SK-N-MC (cell line): ENCODE measurements at regions not wholly inside any gene's neighbourhood (a gene's known extent, or its start where the extent isn't known, plus 50 kb on each side); places are given as distances from the start of the nearest gene placed in this dataset.

ENCODE experiments used
- DNase-seq: peaks from one replicate; pipeline ENCODE4 v3.0.0-alpha.2; 2011; ENCODE audit warnings: low read depth, low spot score
- H3K27ac ChIP-seq: fragments of 200-600 bp; sonication (generic); 2 replicates; pipeline ENCODE4 v1.5.1; 2016; ENCODE audit warnings: mixed run types
- H3K36me3 ChIP-seq: fragments of 200-600 bp; sonication (generic); 2 replicates; pipeline ENCODE4 v1.6.1; 2017; ENCODE audit warnings: antibody characterized with exemption, low read length, mixed read lengths; ENCODE audit not compliant: insufficient read depth
- H3K4me3 ChIP-seq: fragments of 200-600 bp; sonication (generic); 2 replicates; pipeline ENCODE4 v1.5.1; 2016
- H3K9ac ChIP-seq: fragments of 200-600 bp; sonication (generic); 2 replicates; pipeline ENCODE4 v1.8.0; 2017; ENCODE audit warnings: mixed run types, mixed read lengths; ENCODE audit not compliant: insufficient read length
- H3K9me3 ChIP-seq: fragments of 200-600 bp; sonication (generic); 2 replicates; pipeline ENCODE4 v1.6.1; 2017; ENCODE audit warnings: low read depth, mild to moderate bottlenecking, antibody characterized with exemption, low read length, moderate library complexity, mixed read lengths
- EZH2 ChIP-seq: fragments of 200-600 bp; sonication (generic); IDR thresholded peaks from one replicate; pipeline ENCODE4 v1.6.1; 2017; ENCODE audit warnings: antibody characterized with exemption
- FOXP2 ChIP-seq: optimal IDR thresholded peaks from 2 replicates; pipeline ENCODE3; 2011; ENCODE audit warnings: mild to moderate bottlenecking, moderate library complexity; ENCODE audit not compliant: insufficient read depth; ENCODE audit errors: extremely low read length, control extremely low read depth
- POLR2AphosphoS5 ChIP-seq: IDR thresholded peaks from 2 replicates; pipeline ENCODE4 v1.6.1; 2012; ENCODE audit warnings: mild to moderate bottlenecking, low read depth, low read length, borderline replicate concordance

- no peak overlapping the region for H3K9ac ChIP-seq
- no peaks in the 10 kb centered on the region for H3K36me3 ChIP-seq
- no peaks in the 10 kb centered on the region for H3K9me3 ChIP-seq
- H3K4me3 ChIP-seq: no peak overlapping the region
- no peak for TF ChIP-seq EZH2
- TF ChIP-seq POLR2AphosphoS5: no peak
- no peak for DNase-seq
- no peak overlapping the region for H3K27ac ChIP-seq
Measured at GRCh38 chr3:152621006-152621868, 213.7 kb upstream of the P2RY1 start.

GRCh38 chr3:152621967-152622810 lies 212.7 kb upstream of the P2RY1 start:
- Histone ChIP-seq H3K9me3 (no peaks in the 10 kb centered on the region), H3K27ac (no peak overlapping the region), H3K36me3 (no peaks in the 10 kb centered on the region), H3K4me3 (no peak overlapping the region), H3K9ac (no peak overlapping the region)
- TF ChIP-seq FOXP2 (no peak), POLR2AphosphoS5 (no peak), EZH2 (no peak)
- no peak for DNase-seq

- Histone ChIP-seq H3K9ac (no peak overlapping the region), H3K4me3 (no peak overlapping the region), H3K27ac (no peak overlapping the region), H3K9me3 (no peaks in the 10 kb centered on the region), H3K36me3 (no peaks in the 10 kb centered on the region)
- DNase-seq: no peak
- TF ChIP-seq POLR2AphosphoS5: no peak
- no peak for TF ChIP-seq EZH2
- TF ChIP-seq FOXP2: no peak
Measured at GRCh38 chr3:152622811-152623167, 212.1 kb upstream of the P2RY1 start.

- no peaks in the 10 kb centered on the region for H3K36me3 ChIP-seq
- peak overlapping the region; percentile 38 for H3K4me3 ChIP-seq
- peak overlapping the region; percentile 18 for H3K9ac ChIP-seq
- peak; percentile 10 for DNase-seq
- no peaks in the 10 kb centered on the region for H3K9me3 ChIP-seq
- H3K27ac ChIP-seq: peak overlapping the region; percentile 84
- TF ChIP-seq FOXP2 (no peak), EZH2 (no peak), POLR2AphosphoS5 (no peak)
Measured at GRCh38 chr3:152623286-152623911, 211.5 kb upstream of the P2RY1 start.

GRCh38 chr3:152626226-152626625 lies 208.7 kb upstream of the P2RY1 start:
- Histone ChIP-seq H3K27ac (no peak overlapping the region), H3K36me3 (no peaks in the 10 kb centered on the region), H3K9ac (no peak overlapping the region), H3K4me3 (no peak overlapping the region), H3K9me3 (no peaks in the 10 kb centered on the region)
- DNase-seq: no peak
- TF ChIP-seq EZH2 (no peak), FOXP2 (no peak), POLR2AphosphoS5 (no peak)

- no peak overlapping the region for H3K27ac ChIP-seq
- no peak overlapping the region for H3K4me3 ChIP-seq
- H3K36me3 ChIP-seq: no peaks in the 10 kb centered on the region
- no peak for TF ChIP-seq EZH2
- no peak for TF ChIP-seq POLR2AphosphoS5
- no peak for TF ChIP-seq FOXP2
- DNase-seq: no peak
- no peaks in the 10 kb centered on the region for H3K9me3 ChIP-seq
- peak overlapping the region; percentile 7 for H3K9ac ChIP-seq
Measured at GRCh38 chr3:152628496-152628895, 206.4 kb upstream of the P2RY1 start.

GRCh38 chr3:152629363-152630122 lies 205.4 kb upstream of the P2RY1 start:
- TF ChIP-seq EZH2: no peak
- TF ChIP-seq POLR2AphosphoS5: no peak
- TF ChIP-seq FOXP2: no peak
- DNase-seq: no peak
- Histone ChIP-seq H3K36me3 (no peaks in the 10 kb centered on the region), H3K9ac (no peak overlapping the region), H3K27ac (no peak overlapping the region), H3K4me3 (no peak overlapping the region), H3K9me3 (no peaks in the 10 kb centered on the region)

GRCh38 chr3:152635389-152635788 lies 199.5 kb upstream of the P2RY1 start:
- Histone ChIP-seq H3K36me3 (no peaks in the 10 kb centered on the region), H3K4me3 (no peak overlapping the region), H3K9ac (no peak overlapping the region), H3K27ac (no peak overlapping the region), H3K9me3 (no peaks in the 10 kb centered on the region)
- TF ChIP-seq POLR2AphosphoS5 (no peak), EZH2 (no peak), FOXP2 (no peak)
- DNase-seq: no peak
